ENCODE measurements at regions not wholly inside any gene's neighbourhood (a gene's known extent, or its start where the extent isn't known, plus 50 kb on each side); places are given as distances from the start of the nearest gene placed in this dataset.
"Not testable (repeated sequence)": the region's sequence is repeated elsewhere in the genome, so short reads cannot be mapped to it uniquely, and the experiment has no call there.

- ChIA-PET POLR2A (no interaction called here), CTCF (no interaction called here)
Measured at GRCh38 chr3:124633524-124633923, 96.7 kb upstream of the UMPS start.

GRCh38 chr3:124634210-124635168 is 95.8 kb upstream of the UMPS start:
- ChIA-PET CTCF (no interaction called here), POLR2A (no interaction called here)

GRCh38 chr3:124635169-124635539 is 95.1 kb upstream of the UMPS start:
- CTCF ChIA-PET = no interaction called here
- POLR2A ChIA-PET = no interaction called here

- POLR2A ChIA-PET = no interaction called here
- CTCF ChIA-PET = interaction anchor here (0.5 to 0.9 kb wide), 2 partner anchors 22 to 249 kb away, joined by 3 to 4 read pairs; no protein-coding TSS in a partner anchor
Measured at GRCh38 chr3:124636101-124636862, 94.0 kb upstream of the UMPS start.

- ChIA-PET POLR2A (no interaction called here), CTCF (interaction anchor here (0.5 to 0.9 kb wide), 2 partner anchors 22 to 248 kb away, joined by 3 to 4 read pairs; no protein-coding TSS in a partner anchor)
Measured at GRCh38 chr3:124636863-124637296, 93.4 kb upstream of the UMPS start.

- ChIA-PET POLR2A (interaction anchor here (0.7 kb wide), 1 partner anchor 199 kb away, joined by 3 read pairs; no protein-coding TSS in a partner anchor), CTCF (interaction anchor here (0.7 kb wide), 1 partner anchor 86 kb away, joined by 4 read pairs; no protein-coding TSS in a partner anchor)
Measured at GRCh38 chr3:124639406-124640237, 90.6 kb upstream of the UMPS start.

- CTCF ChIA-PET = no interaction called here
- POLR2A ChIA-PET = no interaction called here
Measured at GRCh38 chr3:124640635-124641306, 89.5 kb upstream of the UMPS start.

- ChIA-PET CTCF (no interaction called here), POLR2A (no interaction called here)
Measured at GRCh38 chr3:124643453-124643852, 86.8 kb upstream of the UMPS start.

DNA sequence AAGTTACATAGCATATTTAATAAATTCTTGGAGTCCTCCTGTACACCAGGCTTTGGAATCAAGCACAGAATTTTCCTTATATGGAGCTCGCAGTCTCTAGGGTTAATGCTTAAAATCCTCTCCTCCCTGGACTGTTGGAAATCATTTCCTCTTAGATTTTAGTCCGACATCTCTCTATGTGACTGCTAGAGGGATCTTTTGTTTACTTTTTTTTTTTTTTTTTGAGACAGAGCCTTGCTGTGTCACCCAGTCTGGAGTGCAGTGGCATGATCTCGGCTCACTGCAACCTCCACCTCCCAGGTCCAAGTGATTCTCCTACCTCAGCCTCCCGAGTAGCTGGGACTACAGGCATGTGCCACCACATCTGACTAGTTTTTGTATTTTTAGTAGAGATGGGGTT is 84.1 kb upstream of the UMPS start:
- CTCF ChIA-PET, POLR2A ChIA-PET: not testable (repeated sequence)

GRCh38 chr3:124648551-124648950 is 81.7 kb upstream of the UMPS start:
- POLR2A ChIA-PET = no interaction called here
- CTCF ChIA-PET = no interaction called here

GRCh38 chr3:124650798-124651197 is 79.5 kb upstream of the UMPS start:
- ChIA-PET POLR2A (no interaction called here), CTCF (no interaction called here)

DNA sequence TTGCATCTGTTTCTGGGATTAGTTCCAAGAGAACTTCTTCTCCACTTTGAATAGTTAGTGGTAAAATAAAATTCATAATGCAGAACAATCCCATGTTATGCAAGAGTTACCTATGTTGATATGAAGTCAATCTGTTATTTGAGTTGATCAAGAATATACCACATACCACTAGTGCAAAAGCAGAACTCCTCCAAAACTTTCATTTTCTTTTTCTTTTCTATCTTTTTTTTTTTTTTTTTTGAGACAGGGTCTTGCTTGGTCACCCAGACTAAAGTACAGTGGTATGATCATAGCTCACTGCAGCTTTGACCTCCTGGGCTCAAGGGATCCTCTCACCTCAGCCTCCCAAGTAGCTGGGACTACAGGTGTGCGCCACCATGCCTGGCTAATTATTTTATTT is 78.8 kb upstream of the UMPS start:
- POLR2A ChIA-PET, CTCF ChIA-PET: not testable (repeated sequence)

- CTCF ChIA-PET = no interaction called here
- POLR2A ChIA-PET = no interaction called here
Measured at GRCh38 chr3:124652009-124652408, 78.2 kb upstream of the UMPS start.

GRCh38 chr3:124653071-124653796 is 77.0 kb upstream of the UMPS start:
- POLR2A ChIA-PET = no interaction called here
- CTCF ChIA-PET = interaction anchor here (0.6 kb wide), 1 partner anchor 35 kb away, joined by 3 read pairs; no protein-coding TSS in a partner anchor

- POLR2A ChIA-PET = no interaction called here
- CTCF ChIA-PET = no interaction called here
Measured at GRCh38 chr3:124653797-124654469, 76.3 kb upstream of the UMPS start.

DNA sequence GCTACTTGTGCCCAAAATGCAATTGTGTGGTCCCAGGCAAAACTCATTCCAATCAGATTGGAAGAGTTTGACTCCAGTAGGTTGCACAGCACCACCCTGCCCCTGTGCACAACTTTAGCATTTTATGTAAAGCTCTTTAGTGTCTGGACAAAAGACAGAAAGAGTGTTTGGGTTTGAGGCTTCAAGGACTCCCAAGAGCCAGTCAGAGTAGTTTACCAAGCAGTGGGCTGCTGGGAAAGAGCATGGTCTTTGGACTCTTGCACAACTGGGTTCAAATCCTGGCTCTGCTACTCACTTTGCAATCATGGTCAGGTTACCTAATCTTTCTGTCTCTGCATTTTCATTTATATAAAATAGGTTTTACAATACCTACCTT is 75.8 kb upstream of the UMPS start:
- ChIA-PET CTCF (no interaction called here), POLR2A (no interaction called here)

DNA sequence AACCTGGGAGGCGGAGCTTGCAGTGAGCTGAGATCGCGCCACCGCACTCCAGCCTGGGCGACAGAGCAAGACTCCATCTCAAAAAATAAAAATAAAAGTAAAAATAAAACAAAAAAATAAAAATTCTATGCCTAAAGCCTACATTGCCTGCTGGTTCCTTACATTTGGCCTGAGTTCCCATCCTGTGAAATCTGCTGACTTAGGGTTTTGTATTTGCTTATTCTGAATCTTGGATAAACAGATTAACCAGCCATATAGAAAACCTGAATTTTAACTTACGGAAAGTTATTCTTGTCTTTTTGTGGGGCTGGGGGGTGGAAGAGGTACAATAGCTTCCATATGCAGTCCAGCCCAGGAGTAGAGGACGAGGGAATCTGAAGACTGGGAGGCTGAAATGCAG is 73.7 kb upstream of the UMPS start:
- CTCF ChIA-PET = no interaction called here
- POLR2A ChIA-PET = no interaction called here

DNA sequence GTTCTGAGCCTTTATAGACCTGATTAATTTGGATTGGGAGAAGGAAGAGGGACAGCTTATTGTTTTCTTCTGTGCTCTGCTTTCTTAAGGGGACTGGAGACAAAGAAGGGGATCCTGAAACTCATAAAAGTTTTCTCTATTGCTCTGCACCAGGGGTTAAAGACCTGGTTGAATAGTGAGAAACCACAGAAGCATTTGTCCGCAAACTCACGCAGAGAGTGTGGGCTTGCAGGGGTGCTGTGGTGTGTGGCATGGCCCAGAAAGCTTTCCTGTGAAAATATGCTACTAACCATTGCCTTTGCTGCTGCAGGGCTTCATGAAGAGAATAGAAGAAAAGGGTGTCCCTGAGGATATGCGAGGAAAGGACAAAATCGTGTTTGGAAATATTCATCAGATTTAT is 73.1 kb upstream of the UMPS start:
- CTCF ChIA-PET = no interaction called here

DNA sequence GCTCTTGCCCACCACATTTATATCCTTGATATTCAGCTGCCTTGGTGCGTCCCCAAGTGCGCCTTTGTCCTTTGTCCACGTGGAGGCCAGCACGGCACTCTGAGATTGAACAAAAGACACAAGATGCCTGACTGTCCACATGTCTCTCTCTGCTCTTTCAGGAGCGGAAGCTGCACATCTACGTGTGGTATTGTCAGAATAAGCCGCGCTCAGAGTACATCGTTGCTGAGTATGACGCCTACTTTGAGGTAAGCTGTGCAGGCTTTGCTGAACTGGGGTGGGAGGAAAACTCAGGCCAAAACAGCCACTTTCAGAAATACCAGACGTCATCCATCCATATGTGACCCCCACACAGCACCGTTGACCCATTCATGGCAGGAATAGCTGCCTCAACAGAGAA is 72.0 kb upstream of the UMPS start:
- CTCF ChIA-PET = no interaction called here
- POLR2A ChIA-PET = no interaction called here

More for the DNA sequence above, 73.1 kb upstream of the UMPS start:
- POLR2A ChIA-PET = no interaction called here

All from activated CD8-positive, alpha-beta memory T cell treated with anti-CD3 and anti-CD28 coated beads for 36 hours (primary cell).